ENCODE measurements at regions not wholly inside any gene's neighbourhood (a gene's known extent, or its start where the extent isn't known, plus 50 kb on each side); places are given as distances from the start of the nearest gene placed in this dataset.

GRCh38 chr2:225797394-225797793 lies 397.9 kb downstream of the NYAP2 start:
- 66% methylated on average over 2 of the region's 2 CpGs for WGBS
- H3K4me1 ChIP-seq (ENCODE audit: control insufficient read depth in 4 of 4, insufficient read depth in 4 of 4, low read length in 3 of 4) = no peaks in the 10 kb centered on the region

GRCh38 chr2:225794652-225795400 lies 395.3 kb downstream of the NYAP2 start:
- Histone ChIP-seq H3K4me3 (ENCODE audit: low read depth in 1 of 3, low read length in 3 of 3) (no peak overlapping the region), H3K9ac (ENCODE audit: low read depth in 1 of 2, low read length in 2 of 2) (no peak overlapping the region), H3K4me1 (ENCODE audit: control insufficient read depth in 4 of 4, insufficient read depth in 4 of 4, low read length in 3 of 4) (no peaks in the 10 kb centered on the region), H3K36me3 (ENCODE audit: control insufficient read depth in 4 of 4, insufficient read depth in 3 of 4, low read depth in 1 of 4, low read length in 3 of 4) (no peaks in the 10 kb centered on the region), H3K27me3 (ENCODE audit: control insufficient read depth in 4 of 4, insufficient read depth in 4 of 4, low read length in 3 of 4) (no peaks in the 10 kb centered on the region), H3K27ac (ENCODE audit: low read depth in 1 of 2, low read length in 2 of 2) (no peak overlapping the region), H3K9me3 (ENCODE audit: control insufficient read depth in 4 of 4, low read length in 3 of 4) (no peaks in the 10 kb centered on the region)
- TF ChIP-seq FOXA2 (IDR thresholded peaks at IDR 0.05) = no peak
- no peak for TF ChIP-seq ATF3 (IDR thresholded peaks at IDR 0.05)
- TF ChIP-seq MAX (IDR thresholded peaks at IDR 0.05) = no peak
- no peak for TF ChIP-seq HNF4G (IDR thresholded peaks at IDR 0.05)
- TF ChIP-seq HNF4A (conservative IDR thresholded peaks at IDR 0.05) = no peak
- no peak for TF ChIP-seq ZBTB33 (IDR thresholded peaks at IDR 0.05)
- no peak for TF ChIP-seq REST (IDR thresholded peaks at IDR 0.05)
- no peak for TF ChIP-seq RXRA (IDR thresholded peaks at IDR 0.05)
- no peak for TF ChIP-seq EGR1 (IDR thresholded peaks at IDR 0.05; ENCODE audit: low read depth in 2 of 2)
- no peak for TF ChIP-seq NR2F2 (IDR thresholded peaks at IDR 0.05)
- TF ChIP-seq SP1 (IDR thresholded peaks at IDR 0.05) = no peak
- TF ChIP-seq JUND (IDR thresholded peaks at IDR 0.05) = no peak
- WGBS = 87% methylated on average over 2 of the region's 2 CpGs
- no peak for DNase-seq (ENCODE audit: low spot score)

More at GRCh38 chr2:225797394-225797793, 397.9 kb downstream of the NYAP2 start:
- Histone ChIP-seq H3K4me3 (ENCODE audit: low read depth in 1 of 3, low read length in 3 of 3) (no peak overlapping the region), H3K9ac (ENCODE audit: low read depth in 1 of 2, low read length in 2 of 2) (no peak overlapping the region), H3K36me3 (ENCODE audit: control insufficient read depth in 4 of 4, insufficient read depth in 3 of 4, low read depth in 1 of 4, low read length in 3 of 4) (no peaks in the 10 kb centered on the region), H3K27me3 (ENCODE audit: control insufficient read depth in 4 of 4, insufficient read depth in 4 of 4, low read length in 3 of 4) (no peaks in the 10 kb centered on the region), H3K9me3 (ENCODE audit: control insufficient read depth in 4 of 4, low read length in 3 of 4) (no peaks in the 10 kb centered on the region), H3K27ac (ENCODE audit: low read depth in 1 of 2, low read length in 2 of 2) (no peak overlapping the region)
- DNase-seq (ENCODE audit: low spot score) = no peak
- no peak for TF ChIP-seq ZBTB33 (IDR thresholded peaks at IDR 0.05)
- TF ChIP-seq RXRA (IDR thresholded peaks at IDR 0.05) = no peak
- no peak for TF ChIP-seq NR2F2 (IDR thresholded peaks at IDR 0.05)
- no peak for TF ChIP-seq FOXA1 (IDR thresholded peaks at IDR 0.05)
- TF ChIP-seq ATF3 (IDR thresholded peaks at IDR 0.05) = no peak
- no peak for TF ChIP-seq EGR1 (IDR thresholded peaks at IDR 0.05; ENCODE audit: low read depth in 2 of 2)
- no peak for TF ChIP-seq JUND (IDR thresholded peaks at IDR 0.05)

Measured in liver (tissue), 7 donors.